Epithelial cell of esophagus (primary cell): ENCODE measurements at regions not wholly inside any gene's neighbourhood (a gene's known extent, or its start where the extent isn't known, plus 50 kb on each side); places are given as distances from the start of the nearest gene placed in this dataset.

ENCODE experiments used
- DNase-seq: peaks from one replicate; pipeline ENCODE4 v3.0.0; 2010; ENCODE audit warnings: low read depth
- H3K4me3 ChIP-seq: 2 replicates; pipeline ENCODE4 v1.5.1; 2011; ENCODE audit warnings: mild to moderate bottlenecking, low read length, control low read depth
- CTCF ChIP-seq: IDR thresholded peaks from 2 replicates; pipeline ENCODE4 v1.5.1; 2011; ENCODE audit warnings: low read depth, mild to moderate bottlenecking, low read length, control low read depth, inconsistent platforms; ENCODE audit not compliant: insufficient read depth; ENCODE audit errors: missing control alignments

GRCh38 chr12:75571204-75571603 lies 59.8 kb upstream of the KRR1 start:
- TF ChIP-seq CTCF: no peak
- no peak overlapping the region for H3K4me3 ChIP-seq
- DNase-seq: no peak

- H3K4me3 ChIP-seq: no peak overlapping the region
- no peak for TF ChIP-seq CTCF
- no peak for DNase-seq
Measured at GRCh38 chr12:75568801-75569200, 57.4 kb upstream of the KRR1 start.

GRCh38 chr12:75568393-75568792 lies 57.0 kb upstream of the KRR1 start:
- H3K4me3 ChIP-seq: no peak overlapping the region
- DNase-seq: peak; percentile 4
- no peak for TF ChIP-seq CTCF

GRCh38 chr12:75565795-75566194 lies 54.4 kb upstream of the KRR1 start:
- DNase-seq: no peak
- no peak overlapping the region for H3K4me3 ChIP-seq
- no peak for TF ChIP-seq CTCF

GRCh38 chr12:75564852-75565251 lies 53.4 kb upstream of the KRR1 start:
- DNase-seq: no peak
- TF ChIP-seq CTCF: no peak

GRCh38 chr12:75564398-75564797 lies 53.0 kb upstream of the KRR1 start:
- no peak for TF ChIP-seq CTCF
- H3K4me3 ChIP-seq: no peak overlapping the region
- peak; percentile 14 for DNase-seq

More at GRCh38 chr12:75564852-75565251, 53.4 kb upstream of the KRR1 start:
- H3K4me3 ChIP-seq: no peak overlapping the region

GRCh38 chr12:75563351-75563750 lies 51.9 kb upstream of the KRR1 start:
- no peak for DNase-seq
- H3K4me3 ChIP-seq: no peak overlapping the region
- no peak for TF ChIP-seq CTCF
